ENCODE measurements at regions not wholly inside any gene's neighbourhood (a gene's known extent, or its start where the extent isn't known, plus 50 kb on each side); places are given as distances from the start of the nearest gene placed in this dataset.

DNA sequence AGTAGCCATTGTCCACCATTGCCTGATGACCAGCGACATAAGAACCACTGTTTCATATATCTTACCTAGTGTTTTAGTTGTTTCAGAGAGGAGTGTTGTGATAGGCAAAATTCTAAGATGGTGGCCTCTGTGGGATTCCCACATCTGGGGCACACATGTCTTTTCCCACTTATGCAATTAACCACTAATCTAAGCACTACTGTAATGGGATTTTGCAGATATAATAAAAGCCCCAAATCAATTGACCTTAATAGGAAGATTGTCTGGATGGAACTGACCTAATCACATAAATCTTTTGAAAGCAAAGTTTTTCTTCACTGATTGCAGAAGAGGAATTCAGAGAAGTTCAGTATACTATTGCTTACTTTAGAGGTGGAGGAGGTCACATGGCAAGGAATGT, 469.9 kb downstream of the NUP35 start:
- Mint-ChIP-seq H3K27me3 (no peaks in the 10 kb centered on the region), H3K4me3 (ENCODE audit: low read depth) (no peak overlapping the region), H3K27ac (no peak overlapping the region), H3K36me3 (ENCODE audit: insufficient read depth) (no peaks in the 10 kb centered on the region), H3K9me3 (ENCODE audit: low read depth) (peaks cover 3% of the 10 kb centered on the region), H3K4me1 (ENCODE audit: low read depth) (peaks cover 6% of the 10 kb centered on the region)
- no peak for TF ChIP-seq CTCF (IDR thresholded peaks at IDR 0.05; ENCODE audit: unreplicated experiment)
- no peak for DNase-seq (ENCODE audit: low spot score, unreplicated experiment)

- peaks cover 6% of the 10 kb centered on the region for H3K4me1 Mint-ChIP-seq (ENCODE audit: low read depth)
- no peak overlapping the region for H3K27ac Mint-ChIP-seq
- no peak overlapping the region for H3K4me3 Mint-ChIP-seq (ENCODE audit: low read depth)
- no peaks in the 10 kb centered on the region for H3K9me3 Mint-ChIP-seq (ENCODE audit: low read depth)
- no peak for TF ChIP-seq CTCF (IDR thresholded peaks at IDR 0.05; ENCODE audit: unreplicated experiment)
- H3K36me3 Mint-ChIP-seq (ENCODE audit: insufficient read depth), result no peaks in the 10 kb centered on the region
- no peak for DNase-seq (ENCODE audit: low spot score, unreplicated experiment)
- no peaks in the 10 kb centered on the region for H3K27me3 Mint-ChIP-seq
Observed at GRCh38 chr2:183597841-183598240, 473.6 kb downstream of the NUP35 start.

GRCh38 chr2:183604065-183604464, 479.8 kb downstream of the NUP35 start:
- H3K27ac Mint-ChIP-seq, result no peak overlapping the region
- peaks cover 6% of the 10 kb centered on the region for H3K4me1 Mint-ChIP-seq (ENCODE audit: low read depth)
- no peak for TF ChIP-seq CTCF (IDR thresholded peaks at IDR 0.05; ENCODE audit: unreplicated experiment)
- no peaks in the 10 kb centered on the region for H3K9me3 Mint-ChIP-seq (ENCODE audit: low read depth)
- H3K36me3 Mint-ChIP-seq (ENCODE audit: insufficient read depth), result no peaks in the 10 kb centered on the region
- DNase-seq (ENCODE audit: low spot score, unreplicated experiment), result no peak
- no peak overlapping the region for H3K4me3 Mint-ChIP-seq (ENCODE audit: low read depth)
- H3K27me3 Mint-ChIP-seq, result no peaks in the 10 kb centered on the region

GRCh38 chr2:183605440-183605839, 481.2 kb downstream of the NUP35 start:
- H3K27ac Mint-ChIP-seq, result no peak overlapping the region
- H3K27me3 Mint-ChIP-seq, result no peaks in the 10 kb centered on the region
- DNase-seq (ENCODE audit: low spot score, unreplicated experiment), result no peak
- no peak overlapping the region for H3K4me3 Mint-ChIP-seq (ENCODE audit: low read depth)
- no peaks in the 10 kb centered on the region for H3K9me3 Mint-ChIP-seq (ENCODE audit: low read depth)
- H3K36me3 Mint-ChIP-seq (ENCODE audit: insufficient read depth), result no peaks in the 10 kb centered on the region
- no peak for TF ChIP-seq CTCF (IDR thresholded peaks at IDR 0.05; ENCODE audit: unreplicated experiment)
- peaks cover 6% of the 10 kb centered on the region for H3K4me1 Mint-ChIP-seq (ENCODE audit: low read depth)

DNA sequence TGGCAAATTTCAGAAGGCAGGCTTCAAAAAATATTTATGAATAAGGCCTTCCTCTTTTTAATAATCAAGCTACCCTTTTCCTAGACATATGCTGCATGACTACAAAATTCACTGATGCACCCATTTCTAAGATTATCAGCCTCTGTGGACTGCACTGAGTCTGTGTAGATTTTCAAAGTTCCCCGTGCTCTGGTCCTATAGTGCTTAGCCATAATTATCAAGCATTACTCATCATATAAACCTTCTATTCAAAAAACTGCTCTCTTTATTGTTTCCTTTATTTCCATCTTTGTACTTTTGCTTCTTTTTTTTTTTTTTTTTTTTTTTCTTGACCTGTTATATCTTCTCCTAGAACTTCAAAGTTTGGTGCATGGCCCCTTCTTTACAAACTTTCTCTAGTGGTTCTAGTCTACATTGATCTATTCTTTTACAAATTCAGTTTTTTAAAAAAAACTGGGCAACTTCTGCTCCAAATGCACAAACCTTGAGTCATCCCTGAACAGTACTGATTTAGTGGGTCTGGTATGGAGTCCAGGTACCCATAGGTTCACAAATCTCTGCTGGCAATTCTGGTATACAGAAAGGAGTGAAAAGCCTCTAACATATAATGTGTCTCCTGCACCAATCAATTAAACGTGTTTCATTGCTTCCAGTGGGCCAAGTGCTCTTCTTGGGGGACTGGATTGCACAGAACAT, 481.9 kb downstream of the NUP35 start:
- TF ChIP-seq CTCF (IDR thresholded peaks at IDR 0.05; ENCODE audit: unreplicated experiment), result no peak
- no peaks in the 10 kb centered on the region for H3K9me3 Mint-ChIP-seq (ENCODE audit: low read depth)
- no peaks in the 10 kb centered on the region for H3K36me3 Mint-ChIP-seq (ENCODE audit: insufficient read depth)
- H3K4me3 Mint-ChIP-seq (ENCODE audit: low read depth), result no peak overlapping the region
- no peak for DNase-seq (ENCODE audit: low spot score, unreplicated experiment)
- H3K4me1 Mint-ChIP-seq (ENCODE audit: low read depth), result peaks cover 6% of the 10 kb centered on the region
- no peak overlapping the region for H3K27ac Mint-ChIP-seq
- no peaks in the 10 kb centered on the region for H3K27me3 Mint-ChIP-seq

Measured in progenitor cell of endocrine pancreas (in vitro differentiated cells).